HG03108 (cell line): ENCODE measurements at regions not wholly inside any gene's neighbourhood (a gene's known extent, or its start where the extent isn't known, plus 50 kb on each side); places are given as distances from the start of the nearest gene placed in this dataset.
A peak's percentile ranks its signal among the peaks of the same experiment; 100 is the strongest.

Experiments used
- ATAC-seq: cut with Tn5 transposase; IDR thresholded peaks from one replicate; pipeline ENCODE4 v1.9.1; 2021; ENCODE audit warnings: moderate library complexity; ENCODE audit not compliant: unreplicated experiment

DNA sequence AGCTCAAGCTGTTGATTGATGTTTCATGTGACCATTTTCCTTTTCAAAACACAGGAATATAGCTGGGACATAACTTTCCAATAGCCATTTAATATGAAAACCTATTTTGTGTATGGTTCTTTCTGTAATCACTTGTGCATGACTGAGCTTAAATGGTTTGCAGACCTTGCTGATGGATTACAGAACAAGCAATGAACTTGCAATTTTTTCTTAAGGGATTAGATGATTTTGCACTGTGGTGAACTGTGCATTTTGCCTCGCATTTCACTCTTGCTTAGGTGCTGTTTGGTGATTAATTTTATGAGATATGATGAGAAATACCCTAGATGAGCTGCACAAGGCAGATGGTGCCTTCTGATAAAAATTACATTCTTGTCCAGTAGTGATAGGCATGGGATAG is 419.0 kb upstream of the FBXO33 start:
- no peak for ATAC-seq

GRCh38 chr14:39847852-39848251 is 415.6 kb upstream of the FBXO33 start:
- no peak for ATAC-seq

- ATAC-seq = no peak
Observed at GRCh38 chr14:39847194-39847593, 415.0 kb upstream of the FBXO33 start.

GRCh38 chr14:39843881-39844280 is 411.6 kb upstream of the FBXO33 start:
- ATAC-seq = no peak

DNA sequence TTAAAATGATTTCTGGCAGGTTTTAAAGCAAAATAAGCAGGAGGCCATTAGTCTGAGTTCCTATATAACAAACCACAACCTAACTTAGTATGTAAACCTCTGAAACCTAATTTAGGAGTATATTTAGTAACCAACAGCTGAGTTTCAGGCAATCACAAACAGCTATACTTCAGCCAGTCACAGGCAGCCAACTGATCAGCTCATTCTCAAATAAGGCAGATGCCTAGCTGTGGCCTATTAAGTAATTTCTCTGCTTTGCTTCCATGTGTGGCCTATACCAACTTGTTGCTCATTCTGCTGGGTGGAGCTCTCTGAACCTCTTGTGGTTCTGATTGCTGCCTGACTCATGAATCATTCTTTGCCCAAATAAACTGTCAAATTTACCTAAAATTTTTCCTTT is 408.9 kb upstream of the FBXO33 start:
- no peak for ATAC-seq

GRCh38 chr14:39827901-39828655 is 395.8 kb upstream of the FBXO33 start:
- peak; percentile 95 for ATAC-seq

DNA sequence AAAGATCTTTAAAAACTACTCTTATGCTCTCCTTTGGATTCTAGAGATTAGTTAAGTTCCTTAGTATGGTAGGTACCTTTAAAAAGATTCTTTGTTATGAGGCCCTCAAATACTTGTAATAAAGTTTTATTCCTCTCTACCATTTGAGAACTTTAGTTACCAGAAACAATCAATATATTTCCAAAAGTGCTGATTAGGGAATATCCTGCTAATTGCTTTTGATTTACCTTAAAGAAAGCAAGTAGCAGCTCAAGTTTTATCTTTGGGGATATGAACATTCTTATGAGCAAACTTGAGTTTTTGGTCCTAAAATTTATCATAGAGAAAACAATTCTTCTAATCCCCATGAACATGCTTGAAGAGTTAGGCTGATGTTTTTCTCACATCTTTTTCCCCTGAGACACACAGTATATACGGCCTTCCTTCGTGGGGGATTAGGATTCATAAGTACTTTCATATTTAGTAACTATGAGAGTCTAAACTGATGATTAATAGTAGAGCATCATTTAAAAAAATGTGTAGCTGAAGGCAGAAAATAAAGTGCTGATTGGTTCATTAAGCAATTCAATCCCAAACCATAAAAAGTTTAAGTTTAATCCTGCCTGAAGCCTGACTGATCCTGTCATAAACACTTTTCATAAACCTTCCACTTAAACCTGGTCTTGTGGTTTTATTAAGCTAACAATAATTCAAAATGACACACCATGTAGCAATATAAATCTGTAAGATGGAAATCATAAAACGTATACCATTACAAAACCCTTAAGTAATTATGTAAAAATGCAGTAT is 380.5 kb upstream of the FBXO33 start:
- ATAC-seq = no peak

- no peak for ATAC-seq
Observed at GRCh38 chr14:39807271-39807670, 375.0 kb upstream of the FBXO33 start.

DNA sequence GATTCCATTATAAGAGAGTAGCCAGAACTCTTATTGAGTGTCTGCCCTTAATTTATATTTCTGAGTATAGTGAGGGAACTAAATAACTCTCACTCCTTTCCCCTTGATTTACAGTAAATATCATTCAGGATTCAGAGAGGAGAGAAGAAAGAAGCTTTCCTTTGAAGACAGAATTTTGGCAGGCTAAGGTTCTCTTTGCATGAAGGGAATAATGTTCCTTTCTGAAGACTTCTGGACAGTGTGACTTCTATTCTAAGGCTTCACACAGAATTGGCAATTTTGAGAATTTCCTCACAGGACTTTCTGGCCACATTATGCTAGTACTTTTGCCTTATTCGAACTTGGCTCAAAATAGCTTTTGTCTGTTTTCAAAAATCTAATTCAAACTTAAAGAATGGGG is 352.2 kb upstream of the FBXO33 start:
- ATAC-seq = no peak

DNA sequence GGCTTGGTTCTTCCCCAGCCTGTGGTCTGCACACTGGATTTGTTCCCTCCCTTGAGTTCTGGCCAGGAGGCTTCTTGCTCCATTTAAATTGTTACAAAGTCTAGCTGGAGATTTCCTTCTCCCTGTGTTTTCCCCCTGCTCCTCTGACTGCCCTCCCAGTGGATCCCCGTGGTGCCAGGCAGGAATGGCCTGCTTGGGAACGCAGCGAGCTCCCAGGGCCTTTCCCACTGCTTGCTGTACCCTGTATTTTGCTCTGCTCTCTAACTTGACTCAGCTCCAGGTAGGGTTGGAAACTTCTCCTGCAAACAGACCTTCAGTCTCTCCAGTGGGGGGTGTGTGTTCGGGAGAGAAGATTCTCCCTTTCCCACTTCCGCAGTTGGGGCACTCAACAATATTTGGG is 349.2 kb upstream of the FBXO33 start:
- no peak for ATAC-seq

GRCh38 chr14:39773387-39774126 is 341.3 kb upstream of the FBXO33 start:
- ATAC-seq = no peak

DNA sequence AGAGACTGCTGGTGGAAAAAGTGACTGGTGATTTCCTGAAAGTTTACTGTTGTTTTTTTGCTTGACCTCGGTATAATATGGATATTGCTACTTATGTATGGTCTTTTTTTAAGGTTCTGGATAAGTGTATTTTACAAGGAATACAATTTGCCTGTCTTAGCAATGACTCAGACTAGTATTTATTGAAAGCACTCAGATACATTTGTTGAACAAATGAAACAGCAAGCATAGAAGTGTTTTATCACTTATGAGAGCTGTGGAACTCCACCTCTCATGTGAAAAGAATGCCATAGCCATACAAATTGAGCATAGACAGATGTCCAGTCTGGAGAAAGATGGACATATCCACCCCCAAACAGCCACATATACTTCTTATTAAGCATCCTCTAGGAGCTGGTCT is 340.4 kb upstream of the FBXO33 start:
- ATAC-seq = no peak

DNA sequence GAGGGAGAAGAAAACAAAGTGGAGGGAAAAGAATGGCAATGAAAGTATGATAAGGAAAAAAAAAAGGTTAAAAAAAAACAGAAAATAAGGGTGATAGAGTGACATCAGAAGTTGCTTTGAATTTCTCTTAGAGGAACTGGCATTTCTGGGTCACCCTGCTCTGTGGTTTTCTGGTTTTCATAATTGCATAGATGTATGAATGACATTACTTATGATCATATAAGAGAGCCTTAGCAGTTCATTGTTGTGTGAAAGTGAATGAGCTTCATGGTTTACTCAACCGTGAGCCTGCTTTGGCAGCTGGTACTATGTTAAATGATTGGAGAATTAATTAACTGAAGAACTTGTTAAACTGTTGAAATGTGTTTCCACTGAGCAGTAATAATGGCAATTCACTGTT is 336.4 kb upstream of the FBXO33 start:
- ATAC-seq = peak; percentile 73

GRCh38 chr14:39766397-39767000 is 334.3 kb upstream of the FBXO33 start:
- no peak for ATAC-seq

DNA sequence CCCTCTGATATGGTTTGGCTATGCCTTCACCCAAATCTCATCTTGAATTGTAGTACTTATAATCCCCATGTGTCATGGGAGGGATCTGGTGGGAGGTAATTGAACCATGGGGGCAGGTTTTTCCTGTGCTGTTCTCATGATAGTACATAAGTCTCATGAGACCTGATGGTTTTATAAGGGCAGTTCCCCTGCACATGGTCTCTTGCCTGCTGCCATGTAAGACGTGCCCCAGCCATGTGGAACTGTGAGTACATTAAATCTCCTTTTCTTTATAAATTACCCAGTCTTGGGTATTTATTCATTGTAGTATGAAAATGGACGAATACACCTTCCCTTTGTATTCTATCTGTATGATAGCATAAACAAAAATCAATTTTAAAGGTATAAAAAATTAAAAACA is 333.4 kb upstream of the FBXO33 start:
- ATAC-seq = no peak

DNA sequence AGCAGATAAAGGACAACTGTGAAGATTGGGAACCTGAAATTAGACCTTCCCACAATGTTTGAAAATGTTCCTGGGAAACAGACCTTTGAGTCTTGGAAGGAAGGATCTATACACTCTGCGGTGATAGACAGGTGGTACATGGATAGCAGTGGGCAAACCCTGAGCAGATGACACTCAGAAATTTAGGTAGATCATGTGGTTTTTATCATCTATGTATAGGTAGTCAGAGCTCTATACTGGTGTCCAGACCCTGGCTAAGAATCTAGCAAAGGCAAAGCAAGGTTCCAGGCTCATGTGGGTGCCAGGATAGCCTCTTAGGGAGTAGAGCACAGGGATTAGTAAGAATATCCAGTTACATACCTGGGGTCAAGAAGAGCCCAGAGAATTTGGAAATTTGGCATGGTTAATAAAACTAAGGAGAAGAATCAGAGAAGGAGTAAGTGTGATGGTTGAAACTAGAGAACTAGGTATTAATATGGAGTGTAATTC is 331.2 kb upstream of the FBXO33 start:
- ATAC-seq = peak; percentile 23

- ATAC-seq = peak; percentile 66
Observed at GRCh38 chr14:39762576-39763401, 330.6 kb upstream of the FBXO33 start.

DNA sequence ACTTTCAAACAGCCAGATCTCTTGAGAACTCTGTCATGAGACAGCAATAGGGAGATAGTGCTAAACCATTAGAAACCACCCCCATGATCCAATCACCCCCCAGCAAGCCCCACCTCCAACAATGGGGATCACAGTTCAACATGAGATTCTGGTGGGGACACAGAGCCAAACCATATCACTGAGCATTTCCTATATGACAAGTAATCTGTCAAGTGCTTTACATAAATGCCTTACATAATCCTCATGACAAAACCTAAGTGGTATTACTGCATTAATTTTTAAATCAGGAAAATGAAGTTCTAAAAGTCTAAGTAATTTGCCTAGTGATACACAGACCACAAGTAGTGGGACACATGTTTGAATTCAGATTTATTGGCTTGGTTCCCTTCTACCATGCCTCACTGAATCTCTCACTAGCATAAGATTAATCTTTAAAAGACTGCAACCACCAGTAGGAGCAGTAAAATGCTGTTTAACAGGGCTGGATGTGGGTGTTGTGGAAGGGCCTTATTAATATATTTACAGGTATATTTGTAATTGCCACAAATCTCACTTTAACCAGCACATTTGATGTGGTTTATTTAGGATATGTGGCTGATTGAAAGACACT is 323.1 kb upstream of the FBXO33 start:
- peak; percentile 90 for ATAC-seq

GRCh38 chr14:39740454-39740853 is 308.2 kb upstream of the FBXO33 start:
- ATAC-seq = no peak

GRCh38 chr14:39739796-39740195 is 307.6 kb upstream of the FBXO33 start:
- ATAC-seq = no peak
